H1 (cell line): ENCODE measurements at regions not wholly inside any gene's neighbourhood (a gene's known extent, or its start where the extent isn't known, plus 50 kb on each side); places are given as distances from the start of the nearest gene placed in this dataset.

ENCODE experiments used
- CTCF ChIA-PET: fragments of 300-600 bp; sonication (Branson Sonifier 250); formaldehyde crosslinking; loops from one replicate; lab custom pipeline; 2021; ENCODE audit not compliant: partially characterized antibody; lab: Charles Lee
- POLR2A ChIA-PET: fragments of 300-600 bp; sonication (Branson Sonifier 250); formaldehyde crosslinking; loops from one replicate; lab custom pipeline; 2021; ENCODE audit warnings: inconsistent platforms; ENCODE audit not compliant: partially characterized antibody; lab: Charles Lee
- DNase-seq, 2 experiments: peaks; one replicate each; pipeline versions ENCODE4 v3.0.0 to v3.0.0-alpha.2; 2010 to 2022; ENCODE audit warnings: low spot score in 2 of 2, low read depth in 1 of 2, mixed read lengths in 1 of 2
- FAIRE-seq: peaks from 2 replicates; lab custom pipeline; 2011; peaks lifted over from hg19 to GRCh38; lab: Jason Lieb, UNC
- H2AFZ ChIP-seq: 2 replicates; pipeline ENCODE4 v1.8.1; 2012; ENCODE audit warnings: low read length, inconsistent platforms
- H2AK5ac ChIP-seq: 2 replicates; pipeline ENCODE4 v1.6.1; 2013; ENCODE audit warnings: low read depth, low read length
- H2BK120ac ChIP-seq: replicated peaks from 2 replicates; pipeline ENCODE3; 2013; ENCODE audit warnings: low read depth, low read length, inconsistent platforms
- H2BK12ac ChIP-seq: 2 replicates; pipeline ENCODE4 v1.6.1; 2013; ENCODE audit warnings: low read depth, low read length
- H2BK15ac ChIP-seq: 2 replicates; pipeline ENCODE4 v1.6.1; 2013; ENCODE audit warnings: low read length
- H2BK20ac ChIP-seq: 2 replicates; pipeline ENCODE4 v1.6.1; 2013; ENCODE audit warnings: low read length
- H2BK5ac ChIP-seq: 2 replicates; pipeline ENCODE4 v1.6.1; 2013; ENCODE audit warnings: low read depth, low read length
- H3K14ac ChIP-seq: 2 replicates; pipeline ENCODE4 v1.6.1; 2013; ENCODE audit warnings: inconsistent platforms; ENCODE audit not compliant: insufficient read length
- H3K18ac ChIP-seq: 2 replicates; pipeline ENCODE4 v1.6.1; 2013; ENCODE audit warnings: low read length; ENCODE audit errors: extremely low read depth
- H3K23ac ChIP-seq: 2 replicates; pipeline ENCODE4 v1.6.1; 2013; ENCODE audit warnings: inconsistent platforms; ENCODE audit not compliant: insufficient read length
- H3K23me2 ChIP-seq: 2 replicates; pipeline ENCODE4 v1.6.1; 2013; ENCODE audit warnings: low read depth, low read length
- H3K27ac ChIP-seq: 2 replicates; pipeline ENCODE4 v1.6.1; 2011; ENCODE audit warnings: low read depth, low read length, inconsistent platforms
- H3K27me3 ChIP-seq, 4 experiments: replicated peaks in 1 of 4; 1 replicate in 1 of 4; 2 replicates in 3 of 4; pipeline versions ENCODE4 v1.6.1 to v1.8.1; 2011 to 2013; ENCODE audit warnings: low read length in 3 of 4, mild to moderate bottlenecking in 3 of 4, inconsistent platforms in 2 of 4, mixed read lengths in 2 of 4, moderate library complexity in 1 of 4; ENCODE audit not compliant: control insufficient read depth in 3 of 4, insufficient read depth in 3 of 4; ENCODE audit errors: extremely low read depth in 1 of 4
- H3K36me3 ChIP-seq, 4 experiments: 2 replicates each; pipeline versions ENCODE4 v1.6.1 to v1.8.1; 2011 to 2013; ENCODE audit warnings: mild to moderate bottlenecking in 4 of 4, low read length in 3 of 4, moderate library complexity in 2 of 4, control low read depth in 1 of 4, inconsistent platforms in 1 of 4; ENCODE audit not compliant: insufficient read depth in 4 of 4, control insufficient read depth in 2 of 4
- H3K4ac ChIP-seq: replicated peaks from 2 replicates; pipeline ENCODE3; 2013; ENCODE audit warnings: low read length, low read depth, mixed read lengths, inconsistent platforms; ENCODE audit not compliant: insufficient read length
- H3K4me1 ChIP-seq, 4 experiments: replicated peaks in 1 of 4; 1 replicate in 1 of 4; 2 replicates in 3 of 4; pipeline versions ENCODE4 v1.6.1 to v1.8.1; 2011 to 2013; ENCODE audit warnings: low read length in 3 of 4, inconsistent platforms in 2 of 4, mixed read lengths in 1 of 4; ENCODE audit not compliant: insufficient read depth in 4 of 4, control insufficient read depth in 3 of 4
- H3K4me2 ChIP-seq, 2 experiments: 2 replicates each; pipeline versions ENCODE4 v1.6.1 to v1.8.1; 2011 to 2013; ENCODE audit warnings: low read depth in 2 of 2, low read length in 2 of 2, control low read depth in 1 of 2, inconsistent platforms in 1 of 2, mild to moderate bottlenecking in 1 of 2; ENCODE audit not compliant: insufficient read depth in 1 of 2
- H3K4me3 ChIP-seq, 4 experiments: fragments of 200-600, 300-600 bp in 1 of 4; sonication (generic), shearing (Covaris generic), sonication (Bioruptor Twin) in 1 of 4; 2 replicates each; pipeline versions ENCODE4 v1.5.1 to v1.8.1; 2011 to 2016; ENCODE audit warnings: low read length in 4 of 4, low read depth in 3 of 4, control low read depth in 2 of 4, inconsistent platforms in 2 of 4, mild to moderate bottlenecking in 2 of 4, mixed read lengths in 1 of 4, moderate library complexity in 1 of 4; ENCODE audit not compliant: insufficient read depth in 2 of 4; ENCODE audit errors: extremely low read depth in 1 of 4
- H3K56ac ChIP-seq: replicated peaks from 2 replicates; pipeline ENCODE3; 2013; ENCODE audit warnings: low read depth, mild to moderate bottlenecking, mixed read lengths, low read length, inconsistent platforms; ENCODE audit not compliant: insufficient read length
- H3K79me1 ChIP-seq: 2 replicates; pipeline ENCODE4 v1.6.1; 2013; ENCODE audit warnings: low read depth, low read length, control low read depth
- H3K79me2 ChIP-seq, 2 experiments: 2 replicates each; pipeline versions ENCODE4 v1.6.1 to v1.8.1; 2012 to 2013; ENCODE audit warnings: low read length in 2 of 2, mild to moderate bottlenecking in 2 of 2, inconsistent platforms in 1 of 2; ENCODE audit not compliant: insufficient read depth in 2 of 2, control insufficient read depth in 1 of 2
- H3K9ac ChIP-seq, 4 experiments: replicated peaks in 1 of 4; 1 replicate in 1 of 4; 2 replicates in 3 of 4; pipeline versions ENCODE4 v1.6.1 to v1.8.1; 2011 to 2013; ENCODE audit warnings: low read depth in 3 of 4, low read length in 3 of 4, control low read depth in 2 of 4, mild to moderate bottlenecking in 2 of 4, moderate library complexity in 2 of 4, inconsistent platforms in 1 of 4; ENCODE audit errors: extremely low read depth in 1 of 4
- H3K9me3 ChIP-seq, 2 experiments: 2 replicates each; pipeline versions ENCODE4 v1.6.1 to v1.8.1; 2012 to 2013; ENCODE audit warnings: mild to moderate bottlenecking in 2 of 2, moderate library complexity in 2 of 2, control low read depth in 1 of 2, inconsistent platforms in 1 of 2, low read depth in 1 of 2, low read length in 1 of 2, mixed read lengths in 1 of 2; ENCODE audit not compliant: insufficient read depth in 2 of 2
- H4K20me1 ChIP-seq, 2 experiments: replicated peaks in 1 of 2; 2 replicates each; pipeline versions ENCODE3 to v1.8.1; 2011 to 2013; ENCODE audit warnings: inconsistent platforms in 2 of 2, low read length in 2 of 2, mild to moderate bottlenecking in 1 of 2; ENCODE audit not compliant: insufficient read depth in 2 of 2, control insufficient read depth in 1 of 2
- H4K5ac ChIP-seq: 2 replicates; pipeline ENCODE4 v1.6.1; 2013; ENCODE audit warnings: low read length, low read depth, mixed read lengths, inconsistent platforms; ENCODE audit not compliant: insufficient read length
- H4K8ac ChIP-seq: 2 replicates; pipeline ENCODE4 v1.8.0; 2013; ENCODE audit warnings: mild to moderate bottlenecking, moderate library complexity, low read length, inconsistent platforms; ENCODE audit not compliant: insufficient read depth; ENCODE audit errors: extremely low read depth
- H4K91ac ChIP-seq: replicated peaks from 2 replicates; pipeline ENCODE3; 2013; ENCODE audit warnings: low read length, mixed read lengths, inconsistent platforms; ENCODE audit not compliant: insufficient read length
- BCL11A ChIP-seq, 2 experiments: IDR thresholded peaks; one replicate each; pipeline ENCODE4 v1.6.1; 2011; ENCODE audit warnings: low read depth in 2 of 2, low read length in 2 of 2, mild to moderate bottlenecking in 2 of 2
- CHD1 ChIP-seq: IDR thresholded peaks from 2 replicates; pipeline ENCODE4 v1.6.1; 2012; ENCODE audit warnings: low read depth, low read length, improper control_type of control experiment
- CHD2 ChIP-seq: IDR thresholded peaks from 2 replicates; pipeline ENCODE4 v1.6.1; 2012; ENCODE audit warnings: low read length, improper control_type of control experiment
- CREB1 ChIP-seq: IDR thresholded peaks from 2 replicates; pipeline ENCODE4 v1.6.1; 2012; ENCODE audit warnings: inconsistent platforms
- HDAC6 ChIP-seq: IDR thresholded peaks from one replicate; pipeline ENCODE4 v1.7.1; 2012; ENCODE audit warnings: low read depth, mild to moderate bottlenecking, inconsistent platforms, low read length, moderate library complexity
- PHF8 ChIP-seq: fragments of 200-600 bp; sonication (generic); conservative IDR thresholded peaks from 2 replicates; pipeline ENCODE4 v1.7.1; 2012; ENCODE audit warnings: low read depth, mild to moderate bottlenecking, inconsistent platforms, low read length, moderate library complexity
- POLR2A ChIP-seq, 2 experiments: IDR thresholded peaks; 1 replicate in 1 of 2; 2 replicates in 1 of 2; pipeline ENCODE4 v1.6.1; 2011; ENCODE audit warnings: low read depth in 2 of 2, low read length in 2 of 2, mild to moderate bottlenecking in 2 of 2; ENCODE audit errors: control extremely low read depth in 1 of 2
- RAD21 ChIP-seq, 2 experiments: IDR thresholded peaks in 1 of 2; conservative IDR thresholded peaks in 1 of 2; 2 replicates each; pipeline ENCODE4 v1.6.1; 2011; ENCODE audit warnings: low read depth in 2 of 2, low read length in 2 of 2, improper control_type of control experiment in 1 of 2, inconsistent platforms in 1 of 2, mild to moderate bottlenecking in 1 of 2, moderate library complexity in 1 of 2
- SP1 ChIP-seq: IDR thresholded peaks from 2 replicates; pipeline ENCODE4 v1.6.1; 2011; ENCODE audit warnings: low read depth, low read length
- SP2 ChIP-seq: IDR thresholded peaks from 2 replicates; pipeline ENCODE4 v1.6.1; 2012; ENCODE audit warnings: mild to moderate bottlenecking, low read length, inconsistent platforms
- WGBS, 2 experiments: shearing (Covaris generic) in 1 of 2; methylation state at CpG; one replicate each; pipeline versions ENCODE4 v1.1.6 to v1.1.7; 2013 to 2015; ENCODE audit warnings: low lambda C conversion rate in 2 of 2, mixed read lengths in 2 of 2, inconsistent platforms in 1 of 2, low coverage in 1 of 2, missing lambda C conversion rate in 1 of 2; ENCODE audit not compliant: insufficient replicate concordance in 2 of 2, insufficient coverage in 1 of 2, insufficient read length in 1 of 2; ENCODE audit errors: extremely low coverage in 1 of 2, missing lambda C conversion rate in 1 of 2; 5-methylcytosine and 5-hydroxymethylcytosine counted together
- TF ChIP-seq, protein P1 (sequence below): IDR thresholded peaks from 2 replicates; pipeline ENCODE4 v1.6.1; 2012; ENCODE audit warnings: low read length, inconsistent platforms
- TF ChIP-seq, protein P2 (sequence below): IDR thresholded peaks from 2 replicates; pipeline ENCODE4 v1.6.1; 2011; ENCODE audit warnings: low read length, improper control_type of control experiment
- TF ChIP-seq, protein P3 (sequence below): IDR thresholded peaks from 2 replicates; pipeline ENCODE4 v1.6.1; 2012; ENCODE audit warnings: inconsistent platforms

DNA sequence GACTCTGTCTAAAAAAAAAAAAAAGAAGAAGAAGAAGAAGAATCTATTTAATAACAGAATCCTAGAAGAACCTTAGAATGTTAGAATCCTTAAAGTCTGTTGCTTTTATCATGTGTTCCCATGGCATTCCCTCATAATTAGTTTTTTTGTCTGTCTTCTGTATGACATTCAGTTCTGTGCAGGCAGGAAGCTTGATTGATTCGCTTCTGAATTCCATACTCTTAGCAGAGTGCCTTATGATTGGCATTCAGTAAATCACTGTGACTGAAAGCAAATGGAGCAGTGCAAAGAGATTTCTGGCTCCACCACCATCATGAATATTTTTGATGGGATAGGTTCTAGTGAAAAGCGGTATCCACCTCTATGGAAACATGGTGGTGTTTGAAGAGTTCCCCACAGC lies 1065.9 kb upstream of the RBFOX1 start:
- Histone ChIP-seq H3K79me2 (no peaks in the 10 kb centered on the region), H2AK5ac (no peak overlapping the region), H3K27me3 (no peaks in the 10 kb centered on the region), H3K36me3 (no peaks in the 10 kb centered on the region), H3K23me2 (no peaks in the 10 kb centered on the region), H4K20me1 (no peaks in the 10 kb centered on the region), H4K5ac (no peak overlapping the region), H2BK5ac (no peak overlapping the region; the same call in 1 of the 2 replicates), H2BK15ac (peak overlapping the region; percentile 48; the same call in 1 of the 2 replicates), H3K23ac (no peak overlapping the region), H3K79me1 (no peaks in the 10 kb centered on the region), H3K4me3 (no peak overlapping the region), H2BK12ac (no peak overlapping the region), H3K9me3 (no peaks in the 10 kb centered on the region), H4K8ac (no peak overlapping the region), H3K14ac (no peak overlapping the region), H2BK120ac (no peak overlapping the region), H4K91ac (no peak overlapping the region), H3K4me2 (no peak overlapping the region), H2BK20ac (no peak overlapping the region), H3K9ac (no peak overlapping the region), H3K18ac (no peak overlapping the region), H2AFZ (no peak overlapping the region), H3K56ac (no peak overlapping the region), H3K4me1 (peaks cover 0 to 5% (median 1%) of the 10 kb centered on the region in 4 experiments; a peak in 2 of 7 replicates), H3K27ac (no peak overlapping the region), H3K4ac (no peak overlapping the region)
- DNase-seq (no peak), FAIRE-seq (no peak)
- ChIA-PET POLR2A (no interaction called here), CTCF (interaction anchor here (0.6 to 1.7 kb wide), 2 partner anchors 17 to 91 kb away, joined by 3 to 5 read pairs; no protein-coding TSS in a partner anchor)
- 97% methylated on average over 2 of the region's 2 CpGs; no CpG with 5 or more reads in 1 of the 2 experiments for WGBS, 2 experiments
- TF ChIP-seq, protein P1, sequence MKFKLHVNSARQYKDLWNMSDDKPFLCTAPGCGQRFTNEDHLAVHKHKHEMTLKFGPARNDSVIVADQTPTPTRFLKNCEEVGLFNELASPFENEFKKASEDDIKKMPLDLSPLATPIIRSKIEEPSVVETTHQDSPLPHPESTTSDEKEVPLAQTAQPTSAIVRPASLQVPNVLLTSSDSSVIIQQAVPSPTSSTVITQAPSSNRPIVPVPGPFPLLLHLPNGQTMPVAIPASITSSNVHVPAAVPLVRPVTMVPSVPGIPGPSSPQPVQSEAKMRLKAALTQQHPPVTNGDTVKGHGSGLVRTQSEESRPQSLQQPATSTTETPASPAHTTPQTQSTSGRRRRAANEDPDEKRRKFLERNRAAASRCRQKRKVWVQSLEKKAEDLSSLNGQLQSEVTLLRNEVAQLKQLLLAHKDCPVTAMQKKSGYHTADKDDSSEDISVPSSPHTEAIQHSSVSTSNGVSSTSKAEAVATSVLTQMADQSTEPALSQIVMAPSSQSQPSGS = no peak
- no peak for TF ChIP-seq BCL11A (IDR thresholded peaks at IDR 0.05; ENCODE audit: low read depth in 2 of 2, low read length in 2 of 2)
- TF ChIP-seq POLR2A (IDR thresholded peaks at IDR 0.05; ENCODE audit: control extremely low read depth in 1 of 2, low read depth in 2 of 2, low read length in 2 of 2) = no peak
- no peak for TF ChIP-seq CREB1
- TF ChIP-seq CHD1 = no peak
- no peak for TF ChIP-seq PHF8
- TF ChIP-seq, protein P2, sequence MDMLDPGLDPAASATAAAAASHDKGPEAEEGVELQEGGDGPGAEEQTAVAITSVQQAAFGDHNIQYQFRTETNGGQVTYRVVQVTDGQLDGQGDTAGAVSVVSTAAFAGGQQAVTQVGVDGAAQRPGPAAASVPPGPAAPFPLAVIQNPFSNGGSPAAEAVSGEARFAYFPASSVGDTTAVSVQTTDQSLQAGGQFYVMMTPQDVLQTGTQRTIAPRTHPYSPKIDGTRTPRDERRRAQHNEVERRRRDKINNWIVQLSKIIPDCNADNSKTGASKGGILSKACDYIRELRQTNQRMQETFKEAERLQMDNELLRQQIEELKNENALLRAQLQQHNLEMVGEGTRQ = no peak
- no peak for TF ChIP-seq HDAC6
- no peak for TF ChIP-seq RAD21 (IDR thresholded peaks at IDR 0.05 in 1 of 2, conservative IDR thresholded peaks at IDR 0.05 in 1 of 2; ENCODE audit: low read depth in 2 of 2, low read length in 2 of 2)
- TF ChIP-seq CHD2 = no peak
- TF ChIP-seq, protein P3, sequence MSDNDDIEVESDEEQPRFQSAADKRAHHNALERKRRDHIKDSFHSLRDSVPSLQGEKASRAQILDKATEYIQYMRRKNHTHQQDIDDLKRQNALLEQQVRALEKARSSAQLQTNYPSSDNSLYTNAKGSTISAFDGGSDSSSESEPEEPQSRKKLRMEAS = no peak
- no peak for TF ChIP-seq SP1
- no peak for TF ChIP-seq SP2
